SK-N-SH treated with all-trans-retinoic acid at 6 μM for 48 hours (cell line): ENCODE measurements at regions not wholly inside any gene's neighbourhood (a gene's known extent, or its start where the extent isn't known, plus 50 kb on each side); places are given as distances from the start of the nearest gene placed in this dataset.

Experiments
- ISL1 ChIP-seq: fragments of 250-450 bp; sonication (Bioruptor Pico); IDR thresholded peaks from 2 replicates; pipeline ENCODE4 v2.1.2; 2022; ENCODE audit warnings: mild to moderate bottlenecking, moderate library complexity
- SNAI2 ChIP-seq: fragments of 250-450 bp; sonication (Bioruptor Pico); IDR thresholded peaks from 2 replicates; pipeline ENCODE4 v1.5.0; 2020; ENCODE audit warnings: mild to moderate bottlenecking, moderate library complexity
- ZFP3 ChIP-seq: fragments of 250-450 bp; sonication (Bioruptor Pico); IDR thresholded peaks from 2 replicates; pipeline ENCODE4 v1.5.0; 2020; ENCODE audit warnings: mild to moderate bottlenecking, moderate library complexity

DNA sequence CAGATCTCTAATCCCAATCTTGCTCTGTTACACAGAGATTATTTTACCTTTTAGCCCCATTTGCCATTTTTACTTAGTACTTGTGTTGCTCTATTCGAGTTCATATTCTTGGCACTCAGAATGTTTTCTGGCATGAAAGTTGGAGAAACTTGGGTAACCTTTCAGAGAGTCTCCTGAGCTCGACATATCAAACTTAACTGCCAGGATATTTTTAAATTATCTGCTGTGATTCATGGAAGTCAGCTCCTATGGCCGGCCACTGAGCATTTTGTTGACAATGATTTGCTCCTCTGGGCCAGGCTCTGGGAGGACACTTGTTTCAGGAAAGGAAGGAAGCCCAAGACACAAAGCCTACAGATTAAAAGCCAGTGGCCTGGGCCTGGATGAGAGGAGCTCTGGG is 396.7 kb downstream of the TNS3 start:
- TF ChIP-seq ISL1 (CRISPR knock-in tag) (no peak), ZFP3 (CRISPR knock-in tag) (no peak), SNAI2 (CRISPR knock-in tag) (no peak)
